MM.1S (cell line): ENCODE measurements at regions not wholly inside any gene's neighbourhood (a gene's known extent, or its start where the extent isn't known, plus 50 kb on each side); places are given as distances from the start of the nearest gene placed in this dataset.

Experiments
- DNase-seq: peaks from one replicate; pipeline ENCODE4 v3.0.0-alpha.2; 2015
- H2AFZ ChIP-seq: fragments of 300-600 bp; sonication (generic); 2 replicates; pipeline ENCODE4 v1.6.0; 2016; ENCODE audit warnings: antibody characterized with exemption, low read length
- H3F3A ChIP-seq: fragments of 300-600 bp; sonication (generic); 2 replicates; pipeline ENCODE4 v1.6.1; 2016; ENCODE audit warnings: mild to moderate bottlenecking, antibody characterized with exemption, low read length, moderate library complexity, mixed read lengths; ENCODE audit not compliant: insufficient read depth
- H3K27ac ChIP-seq: fragments of 300-600 bp; sonication (generic); 2 replicates; pipeline ENCODE4 v1.5.1; 2016; ENCODE audit warnings: mild to moderate bottlenecking, low read length
- H3K27me3 ChIP-seq: fragments of 300-600 bp; sonication (generic); replicated peaks from 2 replicates; pipeline ENCODE4 v1.6.0; 2016; ENCODE audit warnings: low read length; ENCODE audit not compliant: insufficient read depth
- H3K36me3 ChIP-seq: fragments of 300-600 bp; sonication (generic); replicated peaks from 2 replicates; pipeline ENCODE4 v1.6.1; 2016; ENCODE audit warnings: mild to moderate bottlenecking, low read length, mixed read lengths; ENCODE audit not compliant: insufficient read depth
- H3K4me1 ChIP-seq: fragments of 300-600 bp; sonication (generic); 2 replicates; pipeline ENCODE4 v1.6.1; 2016; ENCODE audit warnings: low read length, mixed read lengths
- H3K4me2 ChIP-seq: fragments of 300-600 bp; sonication (generic); 2 replicates; pipeline ENCODE4 v1.6.0; 2016; ENCODE audit warnings: low read depth, low read length
- H3K4me3 ChIP-seq: fragments of 300-600 bp; sonication (generic); 2 replicates; pipeline ENCODE4 v1.5.1; 2016; ENCODE audit warnings: low read length, mixed read lengths
- H3K79me2 ChIP-seq: fragments of 300-600 bp; sonication (generic); 2 replicates; pipeline ENCODE4 v1.6.1; 2016; ENCODE audit warnings: mixed run types, low read length, mixed read lengths
- H3K9ac ChIP-seq: fragments of 300-600 bp; sonication (generic); 2 replicates; pipeline ENCODE4 v1.6.1; 2016; ENCODE audit warnings: low read length, mixed read lengths
- H3K9me2 ChIP-seq: fragments of 300-600 bp; sonication (generic); replicated peaks from 2 replicates; pipeline ENCODE4 v1.6.1; 2016; ENCODE audit warnings: mild to moderate bottlenecking, low read length, mixed read lengths; ENCODE audit not compliant: insufficient read depth
- H3K9me3 ChIP-seq: fragments of 300-600 bp; sonication (generic); replicated peaks from 2 replicates; pipeline ENCODE4 v1.6.1; 2016; ENCODE audit warnings: mild to moderate bottlenecking, low read length, mixed read lengths; ENCODE audit not compliant: insufficient read depth
- H4K20me1 ChIP-seq: fragments of 300-600 bp; sonication (generic); 2 replicates; pipeline ENCODE4 v1.6.1; 2016; ENCODE audit warnings: mild to moderate bottlenecking, low read length, moderate library complexity, mixed read lengths; ENCODE audit not compliant: insufficient read depth
- EZH2 ChIP-seq: fragments of 300-600 bp; sonication (generic); optimal IDR thresholded peaks from 2 replicates; pipeline ENCODE3; 2017; ENCODE audit warnings: low read depth, mild to moderate bottlenecking, antibody characterized with exemption, low read length, mixed read lengths
- EZH2phosphoT487 ChIP-seq: fragments of 300-600 bp; sonication (generic); IDR thresholded peaks from 2 replicates; pipeline ENCODE4 v1.6.1; 2018; ENCODE audit warnings: antibody characterized with exemption, low read length
- TF ChIP-seq, protein P1 (sequence below): fragments of 300-600 bp; sonication (generic); IDR thresholded peaks from 2 replicates; pipeline ENCODE4 v1.5.1; 2016; ENCODE audit warnings: antibody characterized with exemption, low read length, mixed read lengths

DNA sequence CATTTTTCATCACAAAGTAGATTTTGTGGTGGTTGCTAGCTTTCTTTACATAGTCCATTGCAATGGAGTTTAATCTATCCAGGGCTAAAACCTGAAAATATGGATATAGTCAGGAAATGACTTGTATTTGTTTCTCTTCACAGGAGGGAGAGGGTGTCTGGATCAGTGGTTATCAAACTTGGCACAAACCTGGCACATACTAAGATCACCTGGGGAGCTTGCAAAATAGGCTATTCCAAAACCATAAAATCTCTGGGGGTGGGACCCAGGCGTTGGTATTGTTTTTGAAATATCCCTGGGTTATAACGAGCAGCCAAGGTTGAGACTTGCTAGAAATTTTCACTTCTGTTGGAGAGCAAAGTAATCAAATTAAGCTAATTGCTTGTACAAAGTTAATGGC lies 179.9 kb downstream of the PCSK1 start:
- Histone ChIP-seq H3F3A (no peaks in the 10 kb centered on the region), H3K27ac (no peak overlapping the region), H3K27me3 (no peaks in the 10 kb centered on the region), H3K4me1 (no peaks in the 10 kb centered on the region), H3K36me3 (no peaks in the 10 kb centered on the region), H3K9me3 (no peaks in the 10 kb centered on the region), H3K79me2 (no peaks in the 10 kb centered on the region), H4K20me1 (no peaks in the 10 kb centered on the region), H3K4me3 (no peak overlapping the region), H3K9ac (no peak overlapping the region), H3K4me2 (no peak overlapping the region), H3K9me2 (no peaks in the 10 kb centered on the region), H2AFZ (no peak overlapping the region)
- no peak for DNase-seq
- TF ChIP-seq EZH2phosphoT487 (no peak), EZH2 (no peak)
- TF ChIP-seq, protein P1, sequence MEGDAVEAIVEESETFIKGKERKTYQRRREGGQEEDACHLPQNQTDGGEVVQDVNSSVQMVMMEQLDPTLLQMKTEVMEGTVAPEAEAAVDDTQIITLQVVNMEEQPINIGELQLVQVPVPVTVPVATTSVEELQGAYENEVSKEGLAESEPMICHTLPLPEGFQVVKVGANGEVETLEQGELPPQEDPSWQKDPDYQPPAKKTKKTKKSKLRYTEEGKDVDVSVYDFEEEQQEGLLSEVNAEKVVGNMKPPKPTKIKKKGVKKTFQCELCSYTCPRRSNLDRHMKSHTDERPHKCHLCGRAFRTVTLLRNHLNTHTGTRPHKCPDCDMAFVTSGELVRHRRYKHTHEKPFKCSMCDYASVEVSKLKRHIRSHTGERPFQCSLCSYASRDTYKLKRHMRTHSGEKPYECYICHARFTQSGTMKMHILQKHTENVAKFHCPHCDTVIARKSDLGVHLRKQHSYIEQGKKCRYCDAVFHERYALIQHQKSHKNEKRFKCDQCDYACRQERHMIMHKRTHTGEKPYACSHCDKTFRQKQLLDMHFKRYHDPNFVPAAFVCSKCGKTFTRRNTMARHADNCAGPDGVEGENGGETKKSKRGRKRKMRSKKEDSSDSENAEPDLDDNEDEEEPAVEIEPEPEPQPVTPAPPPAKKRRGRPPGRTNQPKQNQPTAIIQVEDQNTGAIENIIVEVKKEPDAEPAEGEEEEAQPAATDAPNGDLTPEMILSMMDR: no peak

DNA sequence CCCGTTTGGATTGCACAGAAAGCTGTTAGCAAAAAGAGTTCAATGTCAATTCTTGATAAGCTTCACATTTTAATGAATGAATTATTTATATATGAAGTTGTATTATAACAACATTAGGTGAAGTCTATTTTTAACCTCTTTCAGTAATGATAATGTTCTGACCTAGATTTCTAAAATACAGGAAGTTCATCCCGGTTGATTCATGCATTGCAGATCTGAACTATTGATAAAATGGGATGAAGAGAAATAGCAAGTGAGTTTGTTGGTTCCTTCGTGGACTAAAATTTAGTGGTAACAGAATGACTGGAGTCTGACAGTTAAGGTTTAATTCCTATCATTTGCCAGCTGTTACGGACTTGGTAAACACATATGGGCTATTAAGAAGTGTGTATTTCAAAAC lies 180.5 kb downstream of the PCSK1 start:
- TF ChIP-seq, protein P1: no peak
- TF ChIP-seq EZH2phosphoT487 (no peak), EZH2 (no peak)
- Histone ChIP-seq H4K20me1 (no peaks in the 10 kb centered on the region), H3K27ac (no peak overlapping the region), H3K79me2 (no peaks in the 10 kb centered on the region), H3K27me3 (no peaks in the 10 kb centered on the region), H3K9ac (no peak overlapping the region), H3K4me1 (no peaks in the 10 kb centered on the region), H3K36me3 (no peaks in the 10 kb centered on the region), H3K4me3 (no peak overlapping the region), H3F3A (no peaks in the 10 kb centered on the region), H3K9me2 (no peaks in the 10 kb centered on the region), H2AFZ (no peak overlapping the region), H3K9me3 (no peaks in the 10 kb centered on the region), H3K4me2 (no peak overlapping the region)
- no peak for DNase-seq

GRCh38 chr5:96250782-96251181 lies 182.3 kb downstream of the PCSK1 start:
- Histone ChIP-seq H2AFZ (no peak overlapping the region), H3K9me2 (no peaks in the 10 kb centered on the region), H3K9ac (no peak overlapping the region), H3K27me3 (no peaks in the 10 kb centered on the region), H3K4me1 (no peaks in the 10 kb centered on the region), H3K27ac (no peak overlapping the region), H3K36me3 (no peaks in the 10 kb centered on the region), H3K4me3 (no peak overlapping the region), H3K79me2 (no peaks in the 10 kb centered on the region), H4K20me1 (no peaks in the 10 kb centered on the region), H3F3A (no peaks in the 10 kb centered on the region), H3K9me3 (no peaks in the 10 kb centered on the region), H3K4me2 (no peak overlapping the region)
- no peak for TF ChIP-seq EZH2
- TF ChIP-seq, protein P1: no peak
- TF ChIP-seq EZH2phosphoT487: no peak
- no peak for DNase-seq
